ENCODE measurements at regions not wholly inside any gene's neighbourhood (a gene's known extent, or its start where the extent isn't known, plus 50 kb on each side); places are given as distances from the start of the nearest gene placed in this dataset.

DNA sequence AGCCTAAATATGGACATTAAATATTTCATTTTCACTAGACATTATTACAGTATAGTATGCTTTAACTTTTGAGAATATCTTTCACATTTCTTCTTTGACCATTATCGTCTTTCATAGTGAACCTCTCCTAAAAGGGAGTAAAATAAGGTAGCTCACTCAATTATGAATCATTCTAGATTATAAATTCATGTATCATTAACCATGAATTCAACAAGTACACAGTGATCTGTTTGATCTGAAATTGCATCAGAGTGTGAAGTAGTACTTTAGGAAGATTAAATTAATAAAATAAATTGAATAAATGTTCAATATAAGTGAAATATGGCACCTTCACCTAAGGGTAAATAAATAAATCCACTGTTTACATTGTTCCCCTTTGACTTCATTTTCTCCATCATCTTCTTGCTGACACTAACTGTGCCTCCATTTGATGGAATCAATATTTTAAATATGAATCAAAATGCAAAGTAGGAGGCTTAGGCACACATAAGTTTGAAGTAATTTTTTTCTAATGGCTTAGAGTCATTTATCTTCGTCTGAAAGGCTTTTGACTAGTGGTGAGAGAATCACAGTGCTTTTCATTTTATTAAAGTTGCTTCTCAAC is 174.1 kb upstream of the MDFIC2 start:
- TF ChIP-seq, protein P1, sequence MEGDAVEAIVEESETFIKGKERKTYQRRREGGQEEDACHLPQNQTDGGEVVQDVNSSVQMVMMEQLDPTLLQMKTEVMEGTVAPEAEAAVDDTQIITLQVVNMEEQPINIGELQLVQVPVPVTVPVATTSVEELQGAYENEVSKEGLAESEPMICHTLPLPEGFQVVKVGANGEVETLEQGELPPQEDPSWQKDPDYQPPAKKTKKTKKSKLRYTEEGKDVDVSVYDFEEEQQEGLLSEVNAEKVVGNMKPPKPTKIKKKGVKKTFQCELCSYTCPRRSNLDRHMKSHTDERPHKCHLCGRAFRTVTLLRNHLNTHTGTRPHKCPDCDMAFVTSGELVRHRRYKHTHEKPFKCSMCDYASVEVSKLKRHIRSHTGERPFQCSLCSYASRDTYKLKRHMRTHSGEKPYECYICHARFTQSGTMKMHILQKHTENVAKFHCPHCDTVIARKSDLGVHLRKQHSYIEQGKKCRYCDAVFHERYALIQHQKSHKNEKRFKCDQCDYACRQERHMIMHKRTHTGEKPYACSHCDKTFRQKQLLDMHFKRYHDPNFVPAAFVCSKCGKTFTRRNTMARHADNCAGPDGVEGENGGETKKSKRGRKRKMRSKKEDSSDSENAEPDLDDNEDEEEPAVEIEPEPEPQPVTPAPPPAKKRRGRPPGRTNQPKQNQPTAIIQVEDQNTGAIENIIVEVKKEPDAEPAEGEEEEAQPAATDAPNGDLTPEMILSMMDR (IDR thresholded peaks at IDR 0.05): no peak
- TF ChIP-seq POLR2A (IDR thresholded peaks at IDR 0.05): no peak

All from thyroid gland (tissue), 4 donors.